ENCODE measurements at regions not wholly inside any gene's neighbourhood (a gene's known extent, or its start where the extent isn't known, plus 50 kb on each side); places are given as distances from the start of the nearest gene placed in this dataset.

DNA sequence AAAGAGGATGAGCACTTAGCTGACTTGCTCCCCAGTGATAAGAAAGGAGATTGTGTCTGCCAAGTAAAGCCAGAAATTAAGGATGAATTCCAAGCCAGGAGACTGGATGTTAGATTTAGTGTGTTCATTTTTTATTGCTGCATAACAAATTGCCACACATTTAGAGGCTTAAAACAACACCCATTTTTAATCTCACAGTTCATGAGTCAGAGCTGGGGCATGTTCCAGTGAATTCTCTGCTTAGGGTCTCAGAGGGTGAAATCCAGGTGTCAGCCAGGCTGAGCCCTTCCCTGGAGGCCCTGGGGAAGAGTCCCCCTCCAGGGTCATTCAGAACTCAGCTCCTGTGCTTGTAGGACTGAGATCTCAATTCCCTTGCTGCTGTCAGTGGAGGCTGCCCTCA lies 352.8 kb downstream of the BUD13 start:
- no peak for DNase-seq (ENCODE audit: extremely low spot score, unreplicated experiment)
- H3K36me3 Mint-ChIP-seq: no peaks in the 10 kb centered on the region
- H3K4me1 Mint-ChIP-seq (ENCODE audit: unreplicated experiment): peaks cover 36% of the 10 kb centered on the region
- H3K27ac Mint-ChIP-seq: no peak overlapping the region
- peaks cover 5% of the 10 kb centered on the region for H3K9me3 Mint-ChIP-seq
- H3K4me3 Mint-ChIP-seq: no peak overlapping the region
- H3K27me3 Mint-ChIP-seq: peaks cover 8% of the 10 kb centered on the region
- TF ChIP-seq, protein P1, sequence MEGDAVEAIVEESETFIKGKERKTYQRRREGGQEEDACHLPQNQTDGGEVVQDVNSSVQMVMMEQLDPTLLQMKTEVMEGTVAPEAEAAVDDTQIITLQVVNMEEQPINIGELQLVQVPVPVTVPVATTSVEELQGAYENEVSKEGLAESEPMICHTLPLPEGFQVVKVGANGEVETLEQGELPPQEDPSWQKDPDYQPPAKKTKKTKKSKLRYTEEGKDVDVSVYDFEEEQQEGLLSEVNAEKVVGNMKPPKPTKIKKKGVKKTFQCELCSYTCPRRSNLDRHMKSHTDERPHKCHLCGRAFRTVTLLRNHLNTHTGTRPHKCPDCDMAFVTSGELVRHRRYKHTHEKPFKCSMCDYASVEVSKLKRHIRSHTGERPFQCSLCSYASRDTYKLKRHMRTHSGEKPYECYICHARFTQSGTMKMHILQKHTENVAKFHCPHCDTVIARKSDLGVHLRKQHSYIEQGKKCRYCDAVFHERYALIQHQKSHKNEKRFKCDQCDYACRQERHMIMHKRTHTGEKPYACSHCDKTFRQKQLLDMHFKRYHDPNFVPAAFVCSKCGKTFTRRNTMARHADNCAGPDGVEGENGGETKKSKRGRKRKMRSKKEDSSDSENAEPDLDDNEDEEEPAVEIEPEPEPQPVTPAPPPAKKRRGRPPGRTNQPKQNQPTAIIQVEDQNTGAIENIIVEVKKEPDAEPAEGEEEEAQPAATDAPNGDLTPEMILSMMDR (conservative IDR thresholded peaks at IDR 0.05): no peak

DNA sequence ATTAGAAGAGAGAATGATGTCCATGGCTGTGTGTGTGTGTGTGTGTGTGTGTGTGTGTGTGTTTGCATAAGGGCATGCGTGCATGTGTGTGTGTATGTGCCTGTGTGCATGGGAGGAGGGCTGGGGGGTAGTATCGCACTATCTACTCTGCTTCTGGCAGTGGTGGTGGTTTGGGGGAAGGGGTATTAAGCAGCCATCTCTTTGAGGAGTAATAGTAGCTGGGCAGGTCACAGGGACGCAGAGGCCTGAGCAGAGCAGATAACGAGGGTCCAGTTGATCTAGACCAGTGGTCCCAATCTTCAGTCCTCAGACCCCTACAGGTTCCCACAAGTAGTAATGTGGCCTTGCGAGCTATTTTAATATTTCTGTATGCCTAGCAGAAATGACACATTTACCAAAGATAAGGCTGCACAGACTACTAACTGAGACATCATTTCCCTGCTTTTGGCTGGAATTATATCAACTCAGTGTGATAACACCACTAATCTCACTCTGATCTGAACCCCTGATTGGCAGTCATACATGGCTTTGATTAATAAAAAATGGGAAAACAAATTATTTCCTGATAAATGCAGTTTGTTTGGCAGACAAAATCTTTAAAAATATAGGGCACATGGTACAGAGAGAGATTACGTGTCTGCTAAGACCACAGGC lies 354.3 kb downstream of the BUD13 start:
- TF ChIP-seq, protein P1 (conservative IDR thresholded peaks at IDR 0.05): no peak
- Mint-ChIP-seq H3K4me1 (ENCODE audit: unreplicated experiment) (peaks cover 51% of the 10 kb centered on the region), H3K4me3 (no peak overlapping the region), H3K36me3 (no peaks in the 10 kb centered on the region), H3K27me3 (peaks cover 8% of the 10 kb centered on the region), H3K27ac (no peak overlapping the region), H3K9me3 (peaks cover 5% of the 10 kb centered on the region)
- DNase-seq (ENCODE audit: extremely low spot score, unreplicated experiment): no peak

DNA sequence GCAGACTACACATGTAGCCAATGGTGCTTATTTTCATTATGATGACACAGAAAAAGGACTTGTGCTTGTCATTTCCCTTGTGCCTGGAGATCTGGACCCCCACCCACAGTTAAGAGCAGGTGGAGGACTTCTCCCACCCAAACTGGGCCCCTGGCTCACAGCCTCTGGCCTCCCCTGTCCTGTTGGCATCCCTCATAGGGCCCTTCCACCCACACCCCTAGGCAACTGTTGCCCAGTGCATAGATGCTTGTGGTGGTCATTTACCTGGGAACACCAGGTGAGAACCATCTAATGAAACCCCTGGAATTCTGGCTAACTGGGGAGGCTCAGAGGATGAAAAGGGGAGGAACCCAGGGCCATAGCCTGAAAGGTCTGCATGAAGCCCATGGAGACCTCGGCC lies 355.9 kb downstream of the BUD13 start:
- Mint-ChIP-seq H3K36me3 (no peaks in the 10 kb centered on the region), H3K4me1 (ENCODE audit: unreplicated experiment) (peaks cover 62% of the 10 kb centered on the region), H3K4me3 (no peak overlapping the region), H3K27me3 (peaks cover 5% of the 10 kb centered on the region), H3K27ac (no peak overlapping the region), H3K9me3 (peaks cover 5% of the 10 kb centered on the region)
- TF ChIP-seq, protein P1 (conservative IDR thresholded peaks at IDR 0.05): no peak
- no peak for DNase-seq (ENCODE audit: extremely low spot score, unreplicated experiment)

DNA sequence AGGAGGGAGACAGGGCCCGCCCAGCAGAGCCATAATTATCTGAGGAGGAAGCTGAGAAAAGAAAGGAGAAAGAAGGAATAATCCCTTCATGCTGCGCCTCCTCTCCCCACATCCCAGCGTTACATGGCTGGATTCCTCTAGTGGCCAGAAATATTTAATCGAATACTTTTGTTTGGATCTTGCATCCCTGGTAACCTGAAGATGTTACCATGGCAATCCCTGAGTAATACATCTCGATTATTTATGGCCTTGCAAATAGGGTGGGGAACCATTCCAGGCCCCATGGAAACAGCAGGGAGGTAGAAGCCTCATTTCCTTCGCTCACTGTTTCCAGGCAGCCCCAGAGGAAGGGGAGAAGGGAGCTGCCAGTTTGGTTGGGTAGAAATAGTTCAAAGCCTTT lies 357.7 kb downstream of the BUD13 start:
- H3K4me3 Mint-ChIP-seq: peak overlapping the region; percentile 53
- no peaks in the 10 kb centered on the region for H3K36me3 Mint-ChIP-seq
- no peaks in the 10 kb centered on the region for H3K9me3 Mint-ChIP-seq
- H3K27me3 Mint-ChIP-seq: peaks cover 5% of the 10 kb centered on the region
- H3K4me1 Mint-ChIP-seq (ENCODE audit: unreplicated experiment): peaks cover 48% of the 10 kb centered on the region
- TF ChIP-seq, protein P1 (conservative IDR thresholded peaks at IDR 0.05): peak; percentile 53
- H3K27ac Mint-ChIP-seq: peak overlapping the region; percentile 82
- no peak for DNase-seq (ENCODE audit: extremely low spot score, unreplicated experiment)

DNA sequence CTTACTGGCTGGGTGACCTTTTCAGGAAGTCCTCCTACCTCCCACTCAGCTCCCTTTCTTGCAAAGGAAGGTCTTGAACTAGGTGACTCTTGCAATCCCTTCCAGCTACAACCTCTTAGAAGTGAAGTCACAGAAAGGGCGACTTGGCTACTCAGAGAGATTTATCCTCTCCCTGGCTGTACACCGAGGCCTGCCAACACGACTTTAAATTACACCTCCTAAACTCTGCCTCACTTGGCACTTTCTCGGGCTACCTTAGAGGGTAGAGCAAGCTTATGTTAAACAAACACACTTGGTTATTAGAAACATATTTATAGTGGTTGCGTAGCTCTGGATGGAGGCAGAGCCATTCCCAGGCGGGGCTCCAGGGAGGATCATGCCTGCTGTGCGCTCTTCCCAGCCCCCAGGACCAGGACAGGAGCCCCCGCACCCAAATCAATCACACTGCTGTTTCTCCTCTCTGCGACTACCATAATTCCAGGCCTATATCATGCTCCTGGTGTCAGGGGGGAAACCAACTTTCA lies 358.4 kb downstream of the BUD13 start:
- Mint-ChIP-seq H3K36me3 (no peaks in the 10 kb centered on the region), H3K9me3 (no peaks in the 10 kb centered on the region), H3K4me1 (ENCODE audit: unreplicated experiment) (peaks cover 49% of the 10 kb centered on the region), H3K27me3 (peaks cover 5% of the 10 kb centered on the region), H3K4me3 (peak overlapping the region; percentile 9), H3K27ac (peak overlapping the region; percentile 82)
- TF ChIP-seq, protein P1 (conservative IDR thresholded peaks at IDR 0.05): no peak
- DNase-seq (ENCODE audit: extremely low spot score, unreplicated experiment): no peak

All from type B pancreatic cell (in vitro differentiated cells).